ENCODE measurements at regions not wholly inside any gene's neighbourhood (a gene's known extent, or its start where the extent isn't known, plus 50 kb on each side); places are given as distances from the start of the nearest gene placed in this dataset.

- no peak for DNase-seq
Measured at GRCh38 chr3:62982795-62983455, 107.7 kb upstream of the CADPS start.

- DNase-seq: no peak
Measured at GRCh38 chr3:62986061-62986460, 110.8 kb upstream of the CADPS start.

DNA sequence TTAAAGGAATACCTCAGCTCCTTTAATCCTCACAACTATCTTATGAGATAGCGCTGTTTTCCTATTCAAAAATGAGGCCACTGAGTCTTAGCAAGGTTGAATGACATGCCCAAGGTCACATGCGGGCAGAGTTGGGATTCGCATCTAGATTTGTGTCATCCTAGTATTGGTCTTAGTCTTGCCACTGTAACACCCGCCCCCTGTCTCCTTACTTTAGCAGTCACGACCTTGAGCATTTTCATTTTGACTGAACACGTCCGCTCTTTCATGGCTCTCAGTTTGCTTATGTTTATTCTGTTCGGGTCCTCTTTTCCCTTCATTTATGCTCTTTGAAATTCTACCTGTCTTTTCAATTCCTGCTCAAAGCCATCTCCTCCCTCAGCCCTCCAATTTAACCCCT is 112.5 kb upstream of the CADPS start:
- DNase-seq: no peak

DNA sequence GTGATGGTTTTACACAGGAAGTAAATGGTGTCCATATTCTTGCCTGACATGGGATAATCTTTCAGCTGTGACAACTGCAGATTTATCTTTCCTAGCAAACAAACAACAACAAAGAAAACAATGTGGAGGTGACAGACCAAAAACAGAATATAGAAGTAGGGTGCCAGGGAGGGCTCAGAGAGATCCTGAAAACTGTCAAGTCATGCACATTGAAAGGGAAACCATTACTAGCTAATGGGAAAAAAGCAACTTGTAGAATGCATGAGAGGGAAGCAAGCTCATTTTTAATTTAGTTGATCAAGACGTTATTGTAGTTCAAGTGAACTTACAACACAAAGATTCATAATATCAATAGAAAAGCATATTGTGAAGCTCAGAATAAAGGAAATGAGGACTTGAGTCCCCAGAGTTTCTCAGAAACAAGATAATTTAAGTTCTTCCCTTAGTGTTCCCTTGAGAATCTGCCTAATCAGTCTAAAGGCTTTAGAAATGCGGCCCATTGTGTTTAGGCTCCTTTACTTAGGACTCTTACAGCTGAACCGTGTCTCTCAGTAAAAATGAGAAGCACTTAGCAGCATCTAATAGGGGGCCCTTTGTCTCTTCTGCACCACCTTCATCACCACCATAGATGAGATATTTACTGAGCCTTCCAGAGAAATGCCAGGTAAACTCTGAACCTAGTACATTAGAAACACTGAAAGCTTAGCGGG is 115.6 kb upstream of the CADPS start:
- no peak for DNase-seq

- DNase-seq: no peak
Measured at GRCh38 chr3:62992520-62992919, 117.3 kb upstream of the CADPS start.

DNA sequence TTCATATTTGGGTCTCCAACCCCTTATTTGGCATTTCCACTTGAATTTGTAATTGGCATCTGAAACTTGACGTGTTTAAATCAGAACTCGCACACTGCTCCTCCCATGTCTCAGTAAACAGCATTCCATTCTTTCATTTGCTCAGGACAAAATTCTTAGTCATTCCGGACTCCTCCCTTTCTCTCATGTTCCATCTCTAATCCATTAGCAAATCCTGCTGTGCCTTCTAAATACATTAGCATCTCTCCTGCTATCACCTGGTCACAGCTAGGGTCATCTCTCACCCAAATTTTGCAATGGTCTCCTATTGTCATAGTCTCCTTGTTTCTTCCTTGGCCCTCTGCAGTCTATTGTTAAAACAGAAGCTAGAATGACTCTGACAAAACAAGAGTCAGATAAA is 119.9 kb upstream of the CADPS start:
- DNase-seq: no peak

DNA sequence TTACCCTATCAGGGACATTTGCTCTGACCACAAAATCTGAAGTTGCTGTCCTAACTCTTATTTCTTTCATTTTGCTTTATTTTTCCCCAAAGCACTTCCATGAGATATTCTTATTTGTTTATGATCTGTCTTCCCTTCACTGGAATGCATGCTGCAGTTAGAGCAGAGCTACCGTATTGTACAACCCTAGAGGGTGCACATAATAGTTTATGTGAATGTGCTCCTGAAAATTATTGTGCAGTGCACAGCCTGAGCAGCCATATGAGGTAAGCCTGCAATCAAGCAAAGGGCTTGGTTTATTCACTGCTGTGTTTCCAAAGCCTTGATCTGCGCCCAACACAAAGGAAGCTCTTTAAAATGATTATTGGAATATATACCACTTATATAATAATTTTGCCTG is 120.3 kb upstream of the CADPS start:
- DNase-seq: no peak

DNA sequence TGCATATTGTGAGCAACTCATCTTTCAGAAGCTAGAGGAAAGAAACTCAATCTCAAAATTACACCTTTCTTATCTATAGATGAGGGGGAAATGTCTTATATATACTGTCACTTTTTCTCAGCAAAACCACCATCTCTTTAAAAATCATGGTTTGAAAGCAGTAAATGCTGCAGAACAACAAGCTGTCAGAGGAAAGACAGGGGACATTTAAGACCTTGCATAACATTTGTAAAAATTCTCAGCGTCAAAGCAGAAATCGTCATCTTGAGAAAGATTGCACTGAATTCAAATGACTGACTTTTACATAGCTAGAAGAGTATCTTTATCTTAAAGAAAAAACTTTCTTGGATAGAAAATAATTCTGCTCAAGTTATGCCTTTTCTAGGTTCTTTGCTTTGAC is 122.2 kb upstream of the CADPS start:
- no peak for DNase-seq

GRCh38 chr3:62999158-62999557 is 123.9 kb upstream of the CADPS start:
- DNase-seq: no peak

- no peak for DNase-seq
Measured at GRCh38 chr3:62999791-63000190, 124.6 kb upstream of the CADPS start.

GRCh38 chr3:63004448-63004847 is 129.2 kb upstream of the CADPS start:
- DNase-seq: no peak

- no peak for DNase-seq
Measured at GRCh38 chr3:63015614-63016309, 140.5 kb upstream of the CADPS start.

DNA sequence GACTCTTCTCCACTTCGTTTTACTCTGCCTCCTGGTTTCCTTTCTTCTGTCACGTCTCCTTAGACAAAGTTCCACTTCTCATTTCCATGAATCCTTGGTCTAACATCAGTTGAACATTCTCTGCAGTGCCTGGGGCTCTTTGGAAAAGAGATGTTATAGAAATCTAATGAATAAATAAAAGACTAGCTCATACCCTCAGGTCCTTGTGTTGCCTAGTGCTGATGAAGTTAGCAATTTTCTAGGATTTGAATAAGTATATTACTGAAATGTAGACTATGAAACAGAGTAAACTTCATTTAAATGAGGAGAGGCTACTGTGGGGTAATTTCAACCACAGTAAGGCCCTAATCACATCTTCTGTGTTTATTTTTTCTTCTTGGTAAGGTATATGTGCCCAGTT is 146.9 kb upstream of the CADPS start:
- DNase-seq: no peak

DNA sequence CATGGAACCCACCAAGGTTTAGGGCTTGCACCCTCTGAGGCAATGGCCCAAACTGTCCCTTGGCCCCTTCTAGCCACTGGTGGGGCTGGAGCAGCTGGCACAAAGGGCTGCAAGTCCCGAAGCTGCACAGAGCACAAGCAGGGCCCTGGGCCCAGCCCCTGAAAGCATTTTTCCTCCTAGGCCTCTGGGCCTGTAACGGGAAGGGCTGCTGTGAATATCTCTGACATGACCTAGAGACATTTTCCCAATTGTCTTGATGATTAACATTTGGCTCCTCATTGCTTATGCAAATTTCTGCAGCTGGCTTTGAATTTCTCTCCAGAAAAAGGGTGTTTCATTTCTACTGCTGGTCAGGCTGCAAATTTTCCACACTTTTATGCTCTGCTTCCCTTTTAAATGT is 151.5 kb upstream of the CADPS start:
- DNase-seq: no peak

- no peak for DNase-seq
Measured at GRCh38 chr3:63029326-63029725, 154.1 kb upstream of the CADPS start.

- no peak for DNase-seq
Measured at GRCh38 chr3:63029921-63030320, 154.7 kb upstream of the CADPS start.

DNA sequence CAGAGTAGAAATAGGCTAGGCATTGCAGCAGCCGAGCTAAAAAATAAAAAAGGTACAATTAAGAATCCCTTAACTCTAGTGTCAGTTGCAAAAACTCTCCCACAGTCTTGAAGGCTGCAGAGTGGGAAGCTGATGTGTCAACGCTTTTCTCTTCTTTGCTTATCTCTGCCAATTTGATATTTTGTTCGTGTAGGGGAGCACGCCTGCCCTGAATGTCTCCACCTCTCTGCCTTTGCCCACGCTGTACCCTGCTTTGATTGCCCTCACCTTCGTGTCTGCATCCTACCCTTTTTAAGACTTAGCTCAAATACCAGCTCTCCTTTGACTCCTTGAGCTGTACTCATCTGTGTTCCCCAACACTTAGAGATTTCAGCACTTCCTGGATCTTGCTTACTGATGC is 155.4 kb upstream of the CADPS start:
- no peak for DNase-seq

GRCh38 chr3:63032881-63033280 is 157.7 kb upstream of the CADPS start:
- DNase-seq: no peak

DNA sequence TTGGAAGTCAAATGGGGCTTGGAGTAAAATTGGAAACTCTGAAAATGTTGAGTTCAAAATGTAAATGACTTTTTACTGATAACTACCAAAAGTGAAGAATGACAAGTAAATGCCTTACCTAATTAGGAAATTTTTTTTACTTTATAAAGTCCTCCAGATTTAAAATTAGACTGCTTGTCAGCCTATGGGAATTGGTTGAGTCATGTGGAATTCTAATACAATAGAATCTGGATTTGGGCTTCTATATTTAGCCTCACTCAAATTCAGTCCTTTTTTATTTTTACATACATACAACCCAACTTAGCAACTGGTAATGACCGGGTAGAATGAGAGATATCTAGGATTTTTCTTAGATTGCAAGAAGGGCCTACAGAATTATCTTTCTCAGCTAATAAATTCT is 158.9 kb upstream of the CADPS start:
- no peak for DNase-seq

DNA sequence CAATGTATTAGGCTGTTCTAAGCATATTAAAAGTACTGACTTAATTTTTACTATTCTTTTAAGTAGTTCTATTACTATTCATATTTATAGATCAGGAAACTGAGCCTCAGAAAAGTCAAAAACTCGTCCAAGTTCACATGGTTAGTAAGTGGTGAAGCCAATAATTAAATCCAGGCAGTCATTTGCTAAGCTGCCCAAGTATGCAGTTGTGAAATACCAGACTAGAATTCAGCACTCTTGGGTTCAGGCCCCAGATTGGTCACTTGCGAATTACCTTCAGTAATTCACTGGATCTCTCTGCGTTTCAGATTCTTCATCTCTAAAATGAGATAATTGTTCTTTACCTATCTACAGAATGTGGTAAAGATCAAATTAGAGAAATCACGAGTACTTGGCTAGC is 161.9 kb upstream of the CADPS start:
- no peak for DNase-seq

- no peak for DNase-seq
Measured at GRCh38 chr3:63042833-63043232, 167.6 kb upstream of the CADPS start.

- DNase-seq: no peak
Measured at GRCh38 chr3:63043631-63044030, 168.4 kb upstream of the CADPS start.

DNA sequence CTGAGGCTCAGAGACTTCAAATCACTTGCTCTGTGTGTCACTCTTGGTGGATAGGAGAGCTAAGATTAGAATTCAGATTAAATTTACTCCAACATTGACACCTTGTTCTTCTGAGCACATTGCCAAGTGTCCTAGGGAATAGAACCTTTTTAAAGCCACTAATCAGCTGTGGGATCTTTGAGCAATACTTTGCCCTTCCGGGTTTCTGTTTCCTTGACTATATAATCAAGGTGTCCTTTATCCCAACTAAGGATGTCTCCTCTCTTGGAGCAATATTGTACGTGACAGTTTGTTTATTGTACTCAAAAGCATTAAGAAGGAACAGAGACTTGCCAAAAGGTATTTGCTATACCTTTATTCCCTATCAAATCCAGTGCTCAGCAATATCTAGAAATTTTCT is 170.9 kb upstream of the CADPS start:
- no peak for DNase-seq

DNA sequence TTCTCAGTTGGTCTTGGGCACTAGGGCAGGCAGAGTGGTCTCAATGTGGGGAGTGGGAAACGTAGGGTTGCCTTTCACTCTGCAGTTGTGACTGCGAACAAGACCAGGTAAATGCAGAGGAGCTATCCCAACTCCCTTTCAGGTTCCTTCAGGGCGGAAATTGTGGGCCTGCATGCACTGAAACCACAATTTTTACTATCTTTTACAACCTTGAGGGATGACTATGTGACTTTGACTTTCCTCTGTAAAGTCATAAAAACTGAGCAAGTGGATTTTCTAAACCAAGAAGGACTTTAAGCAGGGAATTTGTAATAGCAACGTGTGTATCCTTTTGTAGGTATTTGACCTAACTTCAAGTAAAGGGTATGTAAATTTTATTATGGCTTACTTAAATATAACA is 171.4 kb upstream of the CADPS start:
- no peak for DNase-seq
